ENCODE measurements at regions not wholly inside any gene's neighbourhood (a gene's known extent, or its start where the extent isn't known, plus 50 kb on each side); places are given as distances from the start of the nearest gene placed in this dataset.

- Histone ChIP-seq H3K79me1 (ENCODE audit: low read depth, low read length) (no peaks in the 10 kb centered on the region), H3K27me3 (replicated peaks in 1 of 4; ENCODE audit: control insufficient read depth in 3 of 4, extremely low read depth in 1 of 4, insufficient read depth in 3 of 4, low read length in 3 of 4) (no peaks in the 10 kb centered on the region), H3K14ac (ENCODE audit: insufficient read length) (no peak overlapping the region), H2AFZ (ENCODE audit: low read length) (no peak overlapping the region), H2BK12ac (ENCODE audit: low read depth, low read length) (no peak overlapping the region), H3K4ac (replicated peaks; ENCODE audit: insufficient read length, low read depth, low read length) (no peak overlapping the region), H3K4me2 (ENCODE audit: insufficient read depth in 1 of 2, low read depth in 2 of 2, low read length in 2 of 2) (no peak overlapping the region), H4K8ac (ENCODE audit: extremely low read depth, insufficient read depth, low read length) (no peak overlapping the region), H3K9ac (replicated peaks in 1 of 4; ENCODE audit: extremely low read depth in 1 of 4, low read depth in 3 of 4, low read length in 3 of 4) (no peak overlapping the region), H3K4me1 (replicated peaks in 1 of 4; ENCODE audit: control insufficient read depth in 3 of 4, insufficient read depth in 4 of 4, low read length in 3 of 4) (peaks cover 0 to 4% (median 0%) of the 10 kb centered on the region in 4 experiments; a peak in 1 of 7 replicates), H2BK120ac (replicated peaks; ENCODE audit: low read depth, low read length) (no peak overlapping the region), H3K9me3 (ENCODE audit: insufficient read depth in 2 of 2, low read depth in 1 of 2, low read length in 1 of 2) (no peaks in the 10 kb centered on the region), H3K56ac (replicated peaks; ENCODE audit: insufficient read length, low read depth, low read length) (no peak overlapping the region), H3K36me3 (ENCODE audit: control insufficient read depth in 2 of 4, insufficient read depth in 4 of 4, low read length in 3 of 4) (no peaks in the 10 kb centered on the region), H3K23me2 (ENCODE audit: low read depth, low read length) (no peaks in the 10 kb centered on the region), H2AK5ac (ENCODE audit: low read depth, low read length) (no peak overlapping the region), H3K79me2 (ENCODE audit: control insufficient read depth in 1 of 2, insufficient read depth in 2 of 2, low read length in 2 of 2) (no peaks in the 10 kb centered on the region), H2BK20ac (ENCODE audit: low read length) (no peak overlapping the region), H3K23ac (ENCODE audit: insufficient read length) (no peak overlapping the region), H3K27ac (ENCODE audit: low read depth, low read length) (no peak overlapping the region), H2BK5ac (ENCODE audit: low read depth, low read length) (no peak overlapping the region), H4K20me1 (replicated peaks in 1 of 2; ENCODE audit: control insufficient read depth in 1 of 2, insufficient read depth in 2 of 2, low read length in 2 of 2) (no peaks in the 10 kb centered on the region), H3K18ac (ENCODE audit: extremely low read depth, low read length) (no peak overlapping the region), H2BK15ac (ENCODE audit: low read length) (no peak overlapping the region), H3K4me3 (ENCODE audit: extremely low read depth in 1 of 4, insufficient read depth in 2 of 4, low read depth in 3 of 4, low read length in 4 of 4) (no peak overlapping the region), H4K91ac (replicated peaks; ENCODE audit: insufficient read length, low read length) (no peak overlapping the region), H4K5ac (ENCODE audit: insufficient read length, low read depth, low read length) (no peak overlapping the region)
- WGBS, 2 experiments (ENCODE audit: extremely low coverage in 1 of 2, insufficient coverage in 1 of 2, insufficient read length in 1 of 2, insufficient replicate concordance in 2 of 2, low coverage in 1 of 2, low lambda C conversion rate in 2 of 2, missing lambda C conversion rate in 1 of 2): 83% methylated on average over 10 of the region's 10 CpGs; no CpG with 5 or more reads in 1 of the 2 experiments
- peak in 1 of 2 experiments; percentile 32 for DNase-seq (ENCODE audit: low read depth in 1 of 2, low spot score in 2 of 2)
- FAIRE-seq: no peak
- CTCF ChIA-PET (ENCODE audit: partially characterized antibody): interaction anchor here (0.8 to 3.6 kb wide), 3 partner anchors 11 to 14 kb away, joined by 3 to 11 read pairs (median 3); no protein-coding TSS in a partner anchor
- no peak for TF ChIP-seq SRF (IDR thresholded peaks at IDR 0.05; ENCODE audit: low read depth, low read length)
- TF ChIP-seq RAD21 (IDR thresholded peaks at IDR 0.05 in 1 of 2, conservative IDR thresholded peaks at IDR 0.05 in 1 of 2; ENCODE audit: low read depth in 2 of 2, low read length in 2 of 2): no peak
- no peak for TF ChIP-seq POLR2A (IDR thresholded peaks at IDR 0.05; ENCODE audit: control extremely low read depth in 1 of 2, low read depth in 2 of 2, low read length in 2 of 2)
- no peak for TF ChIP-seq GABPA (IDR thresholded peaks at IDR 0.05; ENCODE audit: borderline replicate concordance, insufficient read depth, low read length)
- no peak for TF ChIP-seq TEAD4 (IDR thresholded peaks at IDR 0.05; ENCODE audit: low read depth, low read length)
- TF ChIP-seq, protein P1, sequence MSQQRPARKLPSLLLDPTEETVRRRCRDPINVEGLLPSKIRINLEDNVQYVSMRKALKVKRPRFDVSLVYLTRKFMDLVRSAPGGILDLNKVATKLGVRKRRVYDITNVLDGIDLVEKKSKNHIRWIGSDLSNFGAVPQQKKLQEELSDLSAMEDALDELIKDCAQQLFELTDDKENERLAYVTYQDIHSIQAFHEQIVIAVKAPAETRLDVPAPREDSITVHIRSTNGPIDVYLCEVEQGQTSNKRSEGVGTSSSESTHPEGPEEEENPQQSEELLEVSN (IDR thresholded peaks at IDR 0.05): no peak
- no peak for TF ChIP-seq TCF12 (IDR thresholded peaks at IDR 0.05; ENCODE audit: low read depth, low read length)
- TF ChIP-seq YY1 (IDR thresholded peaks at IDR 0.05; ENCODE audit: low read depth, low read length): no peak
- POLR2A ChIA-PET (ENCODE audit: partially characterized antibody): no interaction called here
Measured at GRCh38 chr1:236334893-236335545, 53.3 kb upstream of the ERO1B start.
